NCI-H2227 (cell line): ENCODE measurements at regions not wholly inside any gene's neighbourhood (a gene's known extent, or its start where the extent isn't known, plus 50 kb on each side); places are given as distances from the start of the nearest gene placed in this dataset.

ENCODE experiments used
- DNase-seq: peaks from one replicate; lab custom pipeline; 2025; ENCODE audit not compliant: unreplicated experiment; lab: John Stamatoyannopoulos, UW

DNA sequence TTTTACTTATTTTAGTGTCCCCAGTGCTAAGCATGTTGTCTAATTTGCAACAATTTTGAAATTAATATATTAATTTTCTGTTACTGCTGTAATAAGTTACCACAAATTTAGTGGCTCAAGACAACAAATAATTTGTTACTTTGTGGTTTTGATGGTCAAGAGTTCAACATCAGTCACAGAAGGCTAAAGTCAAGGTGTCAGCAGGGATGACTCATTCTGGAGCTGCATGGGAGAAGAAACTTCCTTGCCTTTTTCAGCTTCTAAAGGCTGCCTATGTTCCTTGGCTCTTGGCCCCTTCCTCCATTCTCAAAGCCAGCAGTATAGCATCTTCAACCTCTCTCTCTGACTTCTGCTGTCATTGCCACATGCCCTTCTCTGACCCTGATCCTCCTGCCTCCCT, 271.8 kb downstream of the HLX start:
- DNase-seq, result no peak

DNA sequence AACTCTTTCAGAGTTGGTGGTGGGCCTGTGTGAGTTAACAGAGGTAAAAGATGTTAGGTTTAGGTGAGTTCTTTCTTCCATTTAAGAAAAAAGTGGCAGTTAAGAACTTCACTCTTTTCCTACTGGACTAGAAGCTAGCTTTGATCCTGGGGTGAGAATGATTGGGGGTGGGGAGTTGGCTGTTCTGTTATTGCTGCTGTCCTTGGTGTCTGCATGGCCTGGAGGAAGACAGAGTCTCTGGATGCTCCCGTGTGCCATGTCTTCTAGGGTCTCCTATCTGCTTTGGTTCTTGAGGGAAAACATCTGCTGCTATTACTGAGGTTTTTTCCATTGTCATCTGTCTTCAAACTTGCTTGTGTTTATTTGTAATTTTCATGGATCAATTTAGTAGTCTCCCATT, 275.7 kb downstream of the HLX start:
- DNase-seq, result no peak

DNA sequence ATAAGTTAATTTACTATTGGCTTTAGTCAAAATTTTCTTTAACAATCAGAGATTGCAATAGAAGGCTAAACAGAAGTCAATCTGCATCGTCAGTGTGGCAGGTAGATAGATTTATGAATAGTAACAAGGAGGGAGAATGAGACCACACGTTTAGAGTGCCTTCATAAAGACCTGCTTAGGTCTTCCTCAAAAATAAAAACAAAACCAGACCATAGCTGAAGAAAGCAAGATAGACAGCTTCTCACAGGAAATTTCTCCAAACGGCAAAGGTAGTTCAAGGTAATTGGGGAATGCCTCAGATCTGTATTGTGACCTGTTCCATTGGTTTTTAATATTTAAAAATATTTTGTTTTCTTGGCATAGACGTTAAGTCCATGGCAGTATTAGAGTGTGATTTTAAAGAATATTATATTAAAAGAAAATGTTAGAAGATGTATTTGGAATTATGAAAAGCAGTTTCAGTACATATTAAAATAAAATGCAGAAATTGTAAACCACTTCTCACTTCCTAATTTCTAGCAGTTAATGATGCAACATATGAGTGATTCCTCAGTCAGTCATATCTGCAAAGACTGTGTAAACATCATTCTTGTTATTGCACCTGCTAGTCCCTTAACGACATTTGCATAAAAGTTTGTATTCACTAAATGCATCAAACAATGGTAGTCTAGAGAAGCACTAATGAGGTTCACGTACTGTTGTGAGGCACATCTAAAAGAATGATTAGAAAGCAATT, 278.0 kb downstream of the HLX start:
- DNase-seq, result no peak

DNA sequence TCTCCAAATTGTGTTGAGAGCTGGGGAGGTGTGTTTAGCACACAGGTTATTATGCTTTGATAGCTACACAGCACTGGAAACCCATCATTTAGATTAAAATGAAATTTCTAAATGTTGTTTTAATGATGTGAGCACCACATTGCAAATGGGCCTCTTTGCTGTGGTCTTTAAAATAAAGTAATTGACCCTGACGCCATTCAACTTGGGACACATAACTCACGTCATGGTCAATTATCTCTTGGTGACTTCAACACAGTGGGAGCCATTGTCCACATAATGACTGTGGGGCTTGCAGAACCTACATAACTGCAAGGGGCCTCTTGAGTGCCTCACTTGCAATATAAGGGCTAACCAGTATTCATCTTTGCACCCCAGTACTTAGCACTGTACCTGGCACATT, 280.4 kb downstream of the HLX start:
- DNase-seq, result no peak

DNA sequence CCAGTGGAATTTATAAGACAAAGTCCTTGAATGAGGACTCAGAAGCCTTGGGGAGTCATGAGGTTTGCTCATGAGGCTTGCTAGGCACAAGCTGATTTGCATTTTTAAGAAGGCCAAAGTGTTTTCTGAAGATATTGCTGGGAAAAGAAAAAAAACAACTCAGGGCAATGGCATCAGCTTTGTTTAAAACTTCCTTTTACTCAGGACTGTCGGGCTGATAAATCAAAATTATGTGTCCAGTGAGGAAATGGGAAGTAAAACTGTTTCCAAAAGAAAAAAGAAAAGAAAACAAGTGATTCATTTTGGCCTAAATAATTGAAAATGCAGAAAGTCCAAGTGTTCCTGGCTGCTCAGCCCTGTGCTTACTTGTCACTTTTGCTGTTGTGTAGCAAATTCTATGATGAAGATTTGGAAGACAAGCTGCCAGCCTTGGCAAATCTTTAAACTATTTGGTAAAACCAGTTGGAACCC, 282.4 kb downstream of the HLX start:
- no peak for DNase-seq

DNA sequence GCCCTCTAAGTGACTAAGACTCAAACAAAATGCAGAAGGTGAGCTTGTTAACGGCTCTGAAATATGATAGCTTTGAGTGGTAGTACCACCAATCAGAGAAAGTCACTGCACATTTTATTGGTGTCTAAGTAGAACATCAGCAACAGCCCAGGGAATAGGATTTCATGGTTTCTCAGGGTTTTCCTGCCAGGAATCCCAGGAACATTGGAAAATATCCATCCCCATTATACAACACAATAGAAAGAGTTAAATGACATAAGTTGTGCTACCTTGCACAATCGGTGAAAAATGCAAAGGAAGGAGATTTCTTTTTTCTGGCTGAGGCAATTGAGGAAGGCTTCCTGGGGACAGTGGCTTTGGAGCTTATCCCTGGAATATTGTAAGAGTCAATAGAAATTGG, 283.1 kb downstream of the HLX start:
- no peak for DNase-seq

DNA sequence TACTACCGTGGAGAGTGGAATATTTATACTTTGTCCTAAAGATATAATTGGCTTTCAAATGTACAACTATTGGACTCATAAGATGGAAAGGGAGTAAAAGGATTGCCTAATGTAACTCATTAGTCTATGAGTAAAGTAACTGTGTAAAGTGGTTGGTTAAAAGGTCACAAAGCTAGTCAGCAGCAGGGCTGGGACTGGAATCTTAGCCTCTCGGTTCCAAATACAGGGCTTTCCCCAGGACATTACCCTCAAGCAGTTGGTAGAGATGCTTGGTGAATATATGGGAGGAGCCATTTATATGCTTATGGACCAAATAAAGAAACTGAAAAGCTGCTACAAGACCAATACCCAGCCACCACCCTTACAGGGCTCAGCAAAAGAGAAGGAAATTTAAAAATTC, 283.7 kb downstream of the HLX start:
- no peak for DNase-seq

DNA sequence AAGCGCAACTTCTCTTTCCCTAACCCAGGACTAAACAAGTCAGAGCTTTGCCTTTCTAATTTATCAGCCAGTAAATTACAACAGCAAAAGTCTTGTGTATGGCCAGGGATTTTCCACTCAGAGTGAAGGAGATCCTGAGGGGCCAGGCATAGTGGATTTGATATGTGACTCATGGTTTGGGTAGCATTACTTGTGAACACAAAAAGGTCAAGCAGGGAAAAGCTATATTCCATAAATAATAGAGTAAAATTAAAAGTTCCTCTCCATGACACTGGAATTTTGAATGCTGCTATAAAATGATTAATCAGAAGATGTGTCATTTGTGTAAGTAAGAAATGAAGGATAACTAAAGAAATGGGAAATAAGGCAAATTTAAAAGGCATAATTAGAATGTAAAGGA, 284.8 kb downstream of the HLX start:
- DNase-seq, result no peak

DNA sequence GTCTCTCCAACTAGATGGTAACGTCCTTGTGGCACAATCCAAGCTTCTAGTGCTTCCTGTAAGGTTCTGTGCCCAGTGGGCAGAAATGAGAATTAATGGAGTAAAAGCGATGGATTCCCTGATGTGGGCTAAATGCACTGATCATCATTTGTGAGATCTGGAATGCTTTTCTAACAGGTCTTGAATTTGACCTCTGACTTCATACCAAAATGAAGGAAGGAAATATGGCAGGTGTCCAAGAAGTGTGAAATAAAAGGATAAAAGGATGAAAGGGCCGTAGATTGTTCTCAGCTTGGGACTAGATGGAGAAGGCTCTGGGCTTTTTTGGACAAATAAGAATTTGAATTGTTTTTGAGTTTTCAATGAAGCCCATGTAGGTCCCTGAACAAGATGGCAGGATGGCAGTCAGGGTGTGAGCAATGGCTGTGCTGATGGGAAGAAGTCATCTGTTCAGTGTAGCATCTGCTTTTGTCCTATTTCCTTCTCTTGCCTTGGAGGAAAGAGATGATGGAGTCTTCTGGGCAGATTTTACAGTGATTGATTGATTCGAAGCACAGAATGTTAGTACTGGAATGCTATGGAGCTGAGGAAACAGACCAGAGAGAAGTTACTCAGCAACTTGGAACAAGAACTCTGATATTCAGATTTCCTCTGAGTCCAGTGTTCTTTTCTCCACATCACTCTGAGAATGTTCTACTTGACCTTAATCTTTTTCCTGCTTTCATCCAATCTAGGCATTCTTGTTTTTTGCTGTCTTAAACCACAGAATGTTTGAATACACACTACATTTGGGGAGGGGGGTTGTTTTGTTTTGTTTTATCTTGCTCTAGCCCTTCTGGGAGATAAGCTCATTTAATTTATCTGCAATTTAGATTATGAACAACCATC, 286.0 kb downstream of the HLX start:
- DNase-seq, result no peak

DNA sequence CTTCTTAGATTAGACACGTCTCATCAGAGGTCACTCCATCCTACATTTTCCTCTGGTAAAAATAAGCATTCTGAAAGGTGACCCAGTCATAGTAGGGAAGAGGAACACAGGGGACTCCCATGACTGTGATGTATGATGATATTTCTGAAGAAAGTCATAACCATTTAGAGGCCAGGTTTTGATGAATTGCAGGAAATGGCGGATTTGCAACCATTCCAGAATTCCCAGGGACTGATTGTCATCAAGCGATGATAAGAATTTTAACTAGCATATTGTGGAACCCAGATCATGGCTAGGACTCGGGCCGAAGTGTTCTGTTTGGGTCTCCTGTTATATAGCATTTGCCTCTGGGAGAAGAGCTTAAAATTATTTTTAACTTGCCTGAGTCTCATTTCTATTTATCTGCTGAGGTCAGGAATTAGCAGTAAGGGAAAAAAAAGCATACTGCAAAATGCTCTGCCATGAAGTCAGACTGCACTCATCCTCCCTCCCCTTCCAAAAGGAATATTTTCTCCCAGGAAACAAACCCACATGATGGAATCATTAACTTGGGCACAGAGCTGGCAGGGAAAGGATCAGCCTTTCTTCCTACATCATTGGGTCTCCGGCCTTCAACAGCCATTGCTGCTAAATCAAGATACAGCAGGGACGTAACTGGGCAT, 286.7 kb downstream of the HLX start:
- no peak for DNase-seq

DNA sequence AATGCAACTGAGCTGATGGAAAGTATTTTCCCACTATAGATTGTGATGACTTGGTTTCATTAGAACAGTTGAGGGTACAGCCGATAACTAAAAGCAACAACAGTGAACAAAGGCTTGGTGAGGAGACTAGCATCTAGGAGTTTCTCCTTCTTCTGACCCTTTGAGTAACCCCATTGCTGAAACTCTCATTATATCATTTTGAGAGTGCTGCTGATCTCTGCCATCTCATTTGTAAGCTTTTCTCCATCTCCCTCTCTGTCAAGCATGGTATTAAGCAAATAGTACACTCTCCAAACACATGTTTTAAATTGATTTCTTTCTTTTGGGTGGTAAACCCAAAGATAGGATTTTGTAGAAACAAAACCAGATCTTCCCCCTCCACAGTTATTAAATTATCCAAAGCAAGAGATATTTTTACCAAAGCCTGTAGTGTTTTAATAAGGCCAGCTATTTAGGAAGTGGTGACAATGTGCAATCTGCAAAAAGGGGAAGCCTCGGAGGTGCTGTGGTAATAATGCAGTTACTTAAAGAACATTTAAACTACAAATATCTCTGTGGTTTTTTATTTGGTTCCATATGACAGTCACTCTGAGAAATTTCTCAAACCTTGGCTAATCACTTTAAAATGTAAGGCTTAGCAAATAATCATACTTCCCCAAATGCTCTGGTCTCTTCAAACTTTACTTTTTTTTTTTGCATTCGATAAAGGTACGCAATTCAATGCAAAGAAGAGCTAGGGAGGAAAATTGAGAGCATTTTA, 287.5 kb downstream of the HLX start:
- DNase-seq, result no peak

DNA sequence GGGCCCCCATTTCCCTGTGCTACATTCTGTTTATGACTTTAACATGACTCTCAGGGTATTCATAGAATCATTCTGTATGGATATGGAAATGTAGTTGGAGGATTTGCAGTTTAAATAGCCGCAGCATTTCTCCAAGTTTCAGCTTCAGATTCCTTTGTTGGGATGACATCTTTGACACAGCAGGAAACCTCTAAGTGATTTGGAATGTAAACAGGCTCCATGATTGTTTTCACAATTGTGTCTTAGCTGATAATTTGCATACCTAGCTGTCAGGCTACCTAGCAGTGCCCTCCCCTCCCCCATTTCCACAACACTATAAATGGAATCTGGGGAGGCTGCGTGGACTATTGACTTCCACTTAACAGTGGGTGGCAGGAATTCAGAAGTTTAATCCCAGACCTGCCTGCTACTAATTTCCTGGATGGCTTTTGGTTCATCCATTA, 290.2 kb downstream of the HLX start:
- no peak for DNase-seq

DNA sequence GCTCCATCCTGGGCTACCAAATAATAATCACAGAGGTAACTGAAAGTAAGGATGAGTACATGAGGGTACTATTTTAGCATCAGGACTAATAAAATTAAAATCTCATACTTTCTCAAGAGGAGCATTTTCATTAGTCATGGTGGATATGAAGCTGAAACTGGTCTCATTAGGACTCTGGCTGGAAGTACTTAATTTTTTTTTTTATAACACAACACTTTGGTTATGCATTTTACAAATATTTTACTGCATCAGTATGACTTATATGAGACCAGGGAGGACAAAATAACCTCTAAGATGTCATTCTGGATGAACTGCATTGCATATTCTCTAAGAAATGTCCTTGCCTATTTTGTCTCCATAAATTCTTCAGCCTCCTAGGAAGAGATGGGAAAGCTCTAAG, 290.9 kb downstream of the HLX start:
- no peak for DNase-seq

DNA sequence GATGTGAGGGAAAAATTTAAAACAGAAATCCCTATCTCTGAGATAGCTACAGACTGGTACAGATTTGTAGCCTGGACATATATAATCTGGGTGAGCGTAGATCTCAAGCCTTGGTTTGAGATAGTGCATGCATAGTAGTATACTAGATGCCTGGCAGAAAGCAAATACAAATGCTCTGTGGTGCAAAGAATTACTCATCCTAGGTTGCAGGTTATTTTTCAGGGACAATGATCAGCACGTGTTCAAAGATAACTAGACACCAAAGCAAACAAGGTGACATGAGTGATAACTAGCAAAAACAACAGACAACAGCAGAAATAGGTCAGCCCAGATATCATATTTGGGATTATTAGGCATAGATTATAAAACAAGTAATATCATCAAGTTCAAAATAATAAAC, 292.5 kb downstream of the HLX start:
- no peak for DNase-seq

DNA sequence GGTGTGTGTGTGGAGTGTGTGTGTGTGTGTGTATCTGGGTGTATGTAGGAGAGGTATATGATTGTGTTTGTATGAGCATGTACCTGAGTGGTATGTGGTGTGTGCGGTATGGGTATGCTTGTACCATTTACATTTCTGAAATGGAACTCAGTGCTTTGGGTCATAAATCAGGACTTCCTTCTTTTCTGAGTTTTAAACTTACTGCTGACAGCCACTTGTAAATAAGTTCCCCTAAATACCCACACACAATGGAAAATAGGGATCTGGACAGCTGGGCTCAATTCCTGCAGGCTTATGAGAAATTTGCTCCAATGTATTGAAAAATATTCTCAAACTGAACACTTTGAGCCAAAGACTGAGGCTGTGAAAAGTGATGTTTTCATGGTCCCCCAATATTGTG, 293.6 kb downstream of the HLX start:
- no peak for DNase-seq

DNA sequence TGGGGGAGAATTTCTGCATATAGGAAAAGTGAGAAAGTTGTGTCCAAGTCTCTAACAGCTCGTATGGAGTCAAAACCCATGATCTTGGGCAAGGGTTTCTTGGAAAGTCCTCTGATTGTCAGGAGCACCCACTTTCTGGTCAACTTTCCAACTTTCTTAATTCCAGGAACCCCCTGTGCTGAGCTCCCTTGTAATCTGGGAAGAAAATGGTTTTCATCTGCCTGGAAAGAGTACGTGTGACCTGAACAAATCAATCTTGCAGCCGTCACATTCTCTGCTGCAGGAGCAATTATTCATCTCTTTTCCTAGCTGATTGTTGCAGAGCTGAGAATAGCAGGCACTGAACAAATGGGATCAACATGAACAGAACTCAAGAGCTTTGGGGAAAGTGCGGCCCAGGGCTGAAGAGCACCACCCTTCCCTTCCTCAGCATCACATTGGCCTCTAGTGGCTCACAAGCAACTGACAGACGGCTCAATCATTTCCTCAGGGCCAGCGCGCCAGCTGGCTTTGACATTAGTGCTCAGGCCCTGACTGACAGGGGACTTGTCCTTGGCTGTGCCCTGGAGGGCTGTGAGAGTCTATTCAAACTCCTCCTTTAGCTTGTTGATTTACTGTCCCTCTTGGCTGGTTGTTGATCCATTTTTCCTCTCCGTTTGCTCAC, 295.2 kb downstream of the HLX start:
- no peak for DNase-seq

DNA sequence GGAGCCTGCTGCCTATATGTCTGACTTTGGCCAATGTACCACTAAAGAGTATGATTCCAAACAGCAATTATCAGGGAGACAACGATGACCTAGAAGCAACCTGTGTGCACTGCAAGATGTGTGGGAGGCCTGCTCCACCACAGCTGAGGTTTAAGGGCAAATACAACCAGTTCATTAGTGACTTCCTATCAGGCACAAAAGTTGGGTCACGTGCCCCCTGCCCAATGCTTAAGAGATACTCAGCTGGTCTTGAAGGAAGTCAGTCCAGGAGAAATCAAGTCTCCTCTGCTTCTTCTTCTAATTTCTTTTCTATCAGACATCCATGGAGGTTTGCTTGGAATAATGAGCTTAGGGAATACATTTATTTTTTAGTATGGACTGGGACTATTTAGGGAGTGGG, 296.0 kb downstream of the HLX start:
- no peak for DNase-seq

DNA sequence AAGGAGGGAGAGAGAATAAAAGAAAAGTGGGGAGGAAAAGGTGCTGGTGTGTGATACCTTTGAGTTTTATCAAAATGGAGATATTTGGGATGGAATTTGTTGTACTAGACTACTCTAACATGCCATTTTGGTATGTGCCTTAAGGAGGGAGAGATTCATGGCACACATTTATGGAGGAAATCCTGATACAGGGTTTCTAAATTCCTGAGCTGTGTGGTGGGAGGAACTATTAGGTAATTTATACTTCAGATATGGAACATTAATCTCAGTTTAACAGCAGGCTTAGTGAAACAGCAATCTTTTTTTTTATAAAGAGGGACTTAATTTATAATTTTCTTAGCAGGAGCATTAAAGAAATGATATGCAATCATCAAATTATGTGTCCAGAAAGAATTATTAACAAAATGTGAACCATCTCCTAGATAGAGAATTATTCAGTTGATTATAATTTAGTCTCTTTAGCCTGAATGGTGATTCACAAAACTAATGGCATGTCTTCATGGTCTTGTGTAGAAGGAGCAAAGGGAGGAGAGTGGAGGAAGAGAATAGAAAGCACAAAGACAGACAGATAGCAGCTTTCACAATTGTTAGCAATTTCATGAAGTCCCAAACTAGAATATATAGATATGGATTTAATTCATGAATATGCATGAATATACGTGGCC, 301.6 kb downstream of the HLX start:
- no peak for DNase-seq

DNA sequence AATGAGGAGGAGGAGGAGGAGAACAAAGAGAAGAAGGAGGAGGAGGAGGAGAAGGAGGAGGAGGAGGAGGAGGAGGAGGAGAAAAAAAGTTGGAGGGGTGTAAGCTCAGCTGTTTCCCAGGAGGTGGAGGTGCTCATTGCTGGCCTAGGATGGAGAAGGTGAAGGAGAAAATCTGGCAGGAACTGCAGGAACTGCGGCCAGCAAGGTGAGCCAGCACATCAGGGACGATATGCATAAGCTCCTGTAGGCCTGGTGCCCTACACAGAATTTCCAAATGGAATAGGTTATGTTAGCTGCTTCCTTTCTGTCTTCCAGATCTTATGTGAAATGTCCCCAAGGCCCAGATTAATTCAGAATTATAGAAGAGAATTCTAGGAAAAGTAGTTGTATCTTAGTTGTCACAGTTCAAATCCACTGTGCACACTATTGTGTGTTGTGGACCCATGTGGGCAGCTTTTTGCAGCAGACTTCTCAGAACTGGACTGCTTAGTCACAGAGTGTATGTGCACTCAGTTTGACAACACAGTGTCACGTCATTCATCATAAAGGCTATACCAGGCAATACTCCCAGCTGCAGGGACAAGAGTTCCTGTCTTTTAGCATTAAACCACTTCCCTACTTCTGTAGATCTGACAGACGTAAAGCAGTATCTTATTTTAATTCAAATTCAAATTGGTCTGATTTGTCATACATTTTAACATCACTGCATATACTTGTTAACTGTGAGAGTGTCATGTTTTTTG, 303.7 kb downstream of the HLX start:
- DNase-seq, result no peak
